Bronchial epithelial cell (primary cell): ENCODE measurements at regions not wholly inside any gene's neighbourhood (a gene's known extent, or its start where the extent isn't known, plus 50 kb on each side); places are given as distances from the start of the nearest gene placed in this dataset.

Experiments used
- DNase-seq: peaks from one replicate; pipeline ENCODE4 v3.0.0-alpha.2; 2010; ENCODE audit warnings: low read depth
- FAIRE-seq: peaks from 2 replicates; lab custom pipeline; 2011; peaks lifted over from hg19 to GRCh38; lab: Jason Lieb, UNC
- H3K27me3 ChIP-seq: 2 replicates; pipeline ENCODE4 v1.5.1; 2011; ENCODE audit warnings: low read length; ENCODE audit not compliant: control insufficient read depth, insufficient read depth
- H3K36me3 ChIP-seq: 2 replicates; pipeline ENCODE4 v1.5.1; 2011; ENCODE audit warnings: low read length; ENCODE audit not compliant: control insufficient read depth, insufficient read depth
- H3K4me3 ChIP-seq: 2 replicates; pipeline ENCODE4 v1.5.1; 2011; ENCODE audit warnings: mild to moderate bottlenecking, low read depth, low read length, control low read depth
- CTCF ChIP-seq: IDR thresholded peaks from 2 replicates; pipeline ENCODE4 v1.5.1; 2011; ENCODE audit warnings: mild to moderate bottlenecking, moderate library complexity, low read length, control low read depth, inconsistent platforms; ENCODE audit not compliant: insufficient read depth, severe bottlenecking

- Histone ChIP-seq H3K27me3 (no peaks in the 10 kb centered on the region), H3K4me3 (no peak overlapping the region), H3K36me3 (no peaks in the 10 kb centered on the region)
- no peak for DNase-seq
- no peak for TF ChIP-seq CTCF
- no peak for FAIRE-seq
These were observed 137.0 kb upstream of the PMFBP1 start for GRCh38 chr16:72309001-72309400.

- H3K36me3 ChIP-seq = no peaks in the 10 kb centered on the region
- no peak overlapping the region for H3K4me3 ChIP-seq
- no peak for TF ChIP-seq CTCF
- FAIRE-seq (no peak), DNase-seq (no peak)
- H3K27me3 ChIP-seq = no peaks in the 10 kb centered on the region
These were observed 136.4 kb upstream of the PMFBP1 start for GRCh38 chr16:72308396-72308795.

GRCh38 chr16:72302332-72302731 lies 130.4 kb upstream of the PMFBP1 start:
- no peaks in the 10 kb centered on the region for H3K36me3 ChIP-seq
- no peak for TF ChIP-seq CTCF
- DNase-seq (no peak), FAIRE-seq (no peak)
- H3K4me3 ChIP-seq = no peak overlapping the region
- H3K27me3 ChIP-seq = no peaks in the 10 kb centered on the region

- TF ChIP-seq CTCF = no peak
- FAIRE-seq = no peak
- no peaks in the 10 kb centered on the region for H3K36me3 ChIP-seq
- H3K27me3 ChIP-seq = no peaks in the 10 kb centered on the region
- H3K4me3 ChIP-seq = no peak overlapping the region
- DNase-seq = no peak
These were observed 129.7 kb upstream of the PMFBP1 start for GRCh38 chr16:72301523-72302236.

GRCh38 chr16:72300892-72301291 lies 128.9 kb upstream of the PMFBP1 start:
- H3K27me3 ChIP-seq = no peaks in the 10 kb centered on the region
- no peak for DNase-seq
- FAIRE-seq = no peak
- H3K36me3 ChIP-seq = no peaks in the 10 kb centered on the region
- no peak overlapping the region for H3K4me3 ChIP-seq
- no peak for TF ChIP-seq CTCF
